HuH-7 (cell line): ENCODE measurements at regions not wholly inside any gene's neighbourhood (a gene's known extent, or its start where the extent isn't known, plus 50 kb on each side); places are given as distances from the start of the nearest gene placed in this dataset.

Experiments used
- DNase-seq: peaks from one replicate; pipeline ENCODE4 v3.0.0; 2011; ENCODE audit warnings: low spot score

DNA sequence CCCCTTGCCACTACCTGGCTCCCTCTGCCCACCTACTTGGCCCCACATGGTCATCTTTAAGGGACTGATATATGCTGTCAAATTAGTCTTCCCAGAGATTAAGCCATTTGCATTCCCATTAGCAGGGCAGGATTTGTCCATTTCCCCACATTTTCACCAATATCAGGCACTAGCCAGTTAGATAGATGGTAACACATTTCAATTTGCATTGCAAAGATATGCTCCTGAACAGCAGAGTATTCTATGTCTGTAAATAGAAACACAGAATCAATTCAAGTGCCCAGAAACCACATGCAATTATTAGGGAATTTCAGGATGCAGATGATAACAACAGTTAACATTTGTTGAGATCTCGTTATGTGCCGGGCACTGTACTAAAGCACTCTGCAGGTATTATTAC lies 92.6 kb upstream of the IL12B start:
- DNase-seq = no peak

DNA sequence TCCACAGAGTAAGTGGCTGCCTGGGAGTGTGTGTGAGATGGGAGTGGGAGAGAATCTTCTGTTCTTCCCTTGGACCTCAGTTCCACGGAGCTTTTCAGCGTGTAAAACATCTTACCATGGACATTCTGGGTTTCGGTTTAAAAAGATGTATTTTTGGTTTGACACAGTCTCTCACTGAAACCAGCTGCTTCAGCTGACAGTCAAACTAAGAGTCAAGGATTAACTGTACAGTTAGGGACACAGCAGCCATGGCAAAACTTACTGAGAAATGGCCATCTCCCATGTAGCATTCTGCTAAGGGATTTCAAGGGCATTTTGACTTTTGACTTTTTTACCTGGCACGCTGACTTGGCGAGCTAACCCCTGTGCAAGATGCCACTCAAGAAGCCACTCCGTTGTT lies 93.8 kb upstream of the IL12B start:
- DNase-seq = no peak

DNA sequence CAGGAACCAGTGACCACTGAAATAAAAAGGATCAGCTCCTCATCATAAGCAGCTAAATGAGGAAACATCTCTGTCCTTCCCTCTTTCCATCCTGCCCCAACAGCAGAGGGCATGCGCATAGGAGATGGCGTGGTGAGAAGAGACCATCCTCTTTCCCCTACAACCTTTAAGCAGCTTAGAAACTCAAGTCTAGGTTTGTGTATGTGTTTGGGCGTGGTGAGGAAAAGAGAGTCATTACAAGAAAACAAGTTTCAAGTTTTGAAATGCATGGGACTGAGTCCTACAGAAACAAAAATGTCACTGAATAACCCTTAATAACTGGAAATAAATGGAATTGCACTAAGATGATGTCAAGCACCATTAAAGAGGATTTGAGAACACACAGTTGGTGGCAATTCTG lies 96.4 kb upstream of the IL12B start:
- DNase-seq = no peak

DNA sequence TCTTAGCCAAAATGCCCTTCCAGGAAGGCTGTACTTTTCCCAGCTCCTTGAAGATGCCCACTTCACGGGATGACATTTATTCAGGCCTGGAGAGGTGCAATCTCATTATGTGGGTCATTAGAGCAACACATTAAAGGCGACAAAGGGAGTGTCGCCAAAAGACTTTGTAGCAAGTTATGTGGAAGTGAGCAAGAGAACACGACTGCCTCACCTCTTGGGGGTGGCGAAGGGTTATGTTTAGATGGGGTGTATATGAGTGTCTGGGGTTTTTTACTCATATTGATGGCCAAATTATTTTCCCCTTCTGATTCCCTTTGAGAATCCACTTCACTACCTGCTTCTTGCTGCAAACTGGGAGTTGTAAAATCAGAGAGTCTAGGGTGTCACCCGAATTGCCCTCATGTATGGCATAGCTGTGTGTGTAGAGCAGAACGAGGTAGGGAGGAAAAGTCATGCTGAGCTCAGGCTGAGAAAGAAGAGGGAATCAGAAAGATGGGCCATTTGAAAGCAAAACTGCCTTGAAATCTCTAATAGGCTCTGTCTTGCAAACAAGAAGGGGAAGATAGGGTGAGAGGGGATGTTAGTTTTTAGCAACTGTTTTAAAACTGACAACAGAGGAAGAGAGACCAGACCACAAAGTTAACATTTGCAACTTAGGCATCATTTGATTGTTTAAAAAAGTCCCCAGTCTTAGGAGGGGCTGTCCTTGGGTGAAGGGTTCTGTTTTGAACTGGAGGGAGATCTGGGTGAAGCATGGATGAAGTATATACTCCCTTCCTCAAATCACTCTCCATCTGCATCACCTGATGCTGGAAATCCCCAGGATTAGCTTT lies 97.1 kb upstream of the IL12B start:
- no peak for DNase-seq

DNA sequence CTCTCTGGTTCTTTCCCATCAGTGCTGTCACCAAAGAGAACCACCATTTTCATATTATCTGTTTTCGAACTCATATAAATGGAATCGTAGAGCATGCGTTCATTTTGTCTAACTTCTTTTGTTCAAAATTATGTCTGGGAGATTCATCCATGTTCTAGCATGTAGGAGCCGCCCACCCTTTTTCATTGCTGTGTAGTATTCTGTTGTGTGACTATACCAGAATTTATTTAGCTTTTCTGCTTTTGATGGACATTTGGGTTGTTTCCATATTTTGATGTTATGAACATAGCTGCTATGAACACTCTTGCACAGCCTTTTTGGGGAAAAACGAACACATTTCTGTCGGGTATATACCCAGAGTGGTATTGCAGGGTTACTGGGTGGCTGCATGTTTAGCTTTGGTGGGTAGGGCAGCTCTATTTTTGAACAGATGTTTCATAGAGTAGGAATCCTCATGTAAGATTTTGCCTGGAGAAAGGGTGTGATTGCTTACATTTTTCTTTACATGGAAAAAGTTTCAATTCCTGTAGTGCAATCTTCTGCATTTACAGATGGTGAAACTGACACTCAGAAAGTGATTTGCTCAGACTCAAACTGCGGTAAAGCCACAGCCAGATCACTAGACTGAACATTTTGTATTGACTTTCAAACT lies 100.2 kb upstream of the IL12B start:
- no peak for DNase-seq

DNA sequence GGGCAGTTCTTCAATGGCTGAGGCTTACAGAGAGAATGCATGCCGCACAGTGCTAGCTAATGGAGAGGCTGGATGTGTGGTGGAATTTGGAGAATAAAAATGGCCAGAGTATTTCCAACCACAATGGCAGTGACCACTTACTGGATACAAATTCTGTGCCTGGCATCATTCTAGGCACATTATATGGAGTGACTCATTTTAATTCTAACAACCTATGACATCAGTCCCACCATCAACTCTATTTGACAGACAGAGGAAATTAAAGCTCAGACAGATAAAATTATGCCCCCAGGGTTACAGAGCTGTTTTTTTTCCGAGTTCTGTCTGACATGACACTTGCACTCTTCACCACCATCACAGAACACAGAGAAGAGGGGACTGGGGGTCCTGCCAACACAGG lies 105.6 kb upstream of the IL12B start:
- DNase-seq = no peak

DNA sequence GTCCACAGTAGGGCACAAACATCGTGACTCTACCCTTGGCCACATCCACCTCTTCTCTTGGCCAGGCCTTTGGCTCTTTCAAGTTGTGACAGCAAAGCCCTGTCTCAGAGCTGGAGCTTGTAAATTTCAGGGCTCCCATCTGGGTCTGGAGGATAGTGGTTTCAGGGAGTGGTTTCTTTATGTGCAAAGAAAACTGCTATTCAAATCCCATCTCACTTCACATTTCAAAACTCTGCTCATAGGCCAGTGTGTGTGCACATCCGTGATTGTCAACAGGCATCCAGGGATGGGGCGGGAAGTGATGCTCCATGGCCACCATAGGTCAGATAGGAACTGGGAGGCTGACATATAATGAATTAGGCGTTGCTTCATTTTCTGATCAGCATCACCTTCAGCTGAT lies 107.8 kb upstream of the IL12B start:
- DNase-seq = no peak

DNA sequence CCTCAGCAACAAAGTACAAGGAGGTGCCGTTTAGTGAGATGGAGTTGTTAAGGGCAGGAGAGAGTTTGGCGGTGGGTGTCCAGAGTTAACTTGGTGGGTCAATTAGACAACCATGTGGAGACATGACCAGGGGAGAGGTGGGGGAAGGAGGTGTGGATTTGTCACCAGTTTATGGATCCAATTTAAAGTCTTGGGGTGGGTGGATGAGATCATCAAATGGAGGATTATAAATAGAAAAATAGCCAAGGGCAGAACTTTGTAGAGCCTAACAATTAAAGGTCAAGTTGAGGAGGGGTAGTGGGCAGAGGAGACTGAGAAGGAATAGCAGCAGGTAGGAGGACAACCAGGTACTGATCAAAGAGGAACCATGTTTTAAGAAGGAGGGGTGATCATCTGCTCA lies 108.7 kb upstream of the IL12B start:
- no peak for DNase-seq

DNA sequence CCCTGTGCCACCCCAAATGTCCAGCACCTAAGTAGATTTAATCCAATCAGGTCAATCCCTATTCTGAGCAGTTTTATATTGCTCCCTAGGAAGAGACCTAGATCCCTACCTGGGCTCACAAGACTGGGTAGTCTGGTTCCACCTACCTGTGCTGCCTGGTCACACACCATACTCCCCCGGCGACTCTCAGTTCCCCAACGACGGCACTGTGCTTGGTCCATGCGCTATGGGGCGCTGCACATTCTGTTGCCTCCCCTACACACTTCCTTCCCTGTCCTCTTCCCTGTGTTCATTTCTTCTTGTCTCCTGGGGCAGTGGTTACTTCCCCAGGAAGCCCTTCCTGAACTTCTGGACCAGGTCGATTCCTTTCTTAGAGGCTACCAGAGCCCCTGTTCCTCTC lies 109.9 kb upstream of the IL12B start:
- DNase-seq = no peak

DNA sequence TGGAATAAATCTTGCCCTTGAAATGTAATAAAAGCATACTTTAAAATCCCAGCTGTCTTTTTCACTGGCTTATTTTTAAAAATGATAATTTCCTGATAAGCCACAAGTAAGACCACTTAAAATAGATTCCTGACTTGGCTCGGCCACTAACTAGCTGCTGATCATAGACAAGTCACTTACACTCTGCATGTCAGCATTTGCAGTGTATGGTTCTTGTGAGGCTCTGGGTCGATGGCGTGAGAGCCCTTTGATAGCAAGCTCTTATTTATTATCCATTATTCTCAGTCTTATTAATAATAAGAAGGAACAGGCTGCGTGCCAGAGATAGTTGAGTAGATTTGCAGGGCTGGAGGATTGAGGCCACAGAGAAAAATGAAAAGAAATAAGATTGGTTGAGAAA lies 110.7 kb upstream of the IL12B start:
- no peak for DNase-seq

DNA sequence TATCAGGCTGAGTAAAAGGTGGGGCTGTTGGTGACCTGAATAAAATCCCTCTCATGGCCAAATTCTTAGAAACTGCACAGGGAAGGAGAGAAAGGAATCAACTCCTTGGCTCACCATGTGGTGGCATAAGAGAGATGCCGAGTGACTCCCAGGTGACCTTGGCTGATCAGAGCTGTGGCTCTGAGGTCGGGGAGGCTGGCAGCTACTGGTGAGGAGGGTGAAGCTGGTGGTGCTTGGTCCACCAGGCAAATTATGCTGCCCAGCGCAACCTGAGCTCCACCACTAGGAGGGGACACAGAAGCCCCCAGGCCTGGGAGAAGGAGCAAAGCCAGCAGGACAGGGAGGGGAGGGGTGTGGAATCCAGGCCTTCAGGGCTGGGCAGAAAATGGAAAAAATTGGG lies 111.2 kb upstream of the IL12B start:
- DNase-seq = peak; percentile 17

DNA sequence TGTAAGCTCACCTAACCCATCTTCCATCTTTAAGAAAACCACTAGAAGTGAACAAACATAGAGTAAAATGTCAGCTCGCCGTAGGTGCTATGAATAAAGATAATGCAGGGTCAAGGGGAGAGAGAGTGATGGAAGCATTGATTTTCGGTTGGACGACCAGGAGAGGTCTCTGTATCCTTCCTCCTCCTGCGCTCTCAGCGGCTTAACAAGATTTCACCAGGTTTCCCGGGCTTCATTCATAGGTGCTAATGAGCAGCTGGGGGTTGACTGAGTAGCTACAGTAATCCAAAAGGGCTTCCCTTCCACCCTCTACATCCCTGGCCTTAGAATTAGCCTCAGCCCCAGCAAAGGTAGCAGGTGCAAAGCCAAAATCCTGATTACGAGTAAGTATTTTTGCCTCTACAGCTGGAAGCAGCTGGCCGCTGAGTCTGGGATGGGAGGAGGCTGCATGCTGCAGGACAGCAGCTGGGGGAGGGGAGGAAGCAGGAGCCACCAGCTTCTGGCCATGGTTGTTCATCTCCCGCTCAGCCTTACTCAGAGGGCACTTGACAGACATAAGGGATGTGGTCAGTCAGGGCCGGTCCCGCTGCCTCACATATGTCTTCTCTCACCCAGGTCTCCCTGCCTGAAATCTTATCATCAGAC lies 112.0 kb upstream of the IL12B start:
- DNase-seq = no peak

DNA sequence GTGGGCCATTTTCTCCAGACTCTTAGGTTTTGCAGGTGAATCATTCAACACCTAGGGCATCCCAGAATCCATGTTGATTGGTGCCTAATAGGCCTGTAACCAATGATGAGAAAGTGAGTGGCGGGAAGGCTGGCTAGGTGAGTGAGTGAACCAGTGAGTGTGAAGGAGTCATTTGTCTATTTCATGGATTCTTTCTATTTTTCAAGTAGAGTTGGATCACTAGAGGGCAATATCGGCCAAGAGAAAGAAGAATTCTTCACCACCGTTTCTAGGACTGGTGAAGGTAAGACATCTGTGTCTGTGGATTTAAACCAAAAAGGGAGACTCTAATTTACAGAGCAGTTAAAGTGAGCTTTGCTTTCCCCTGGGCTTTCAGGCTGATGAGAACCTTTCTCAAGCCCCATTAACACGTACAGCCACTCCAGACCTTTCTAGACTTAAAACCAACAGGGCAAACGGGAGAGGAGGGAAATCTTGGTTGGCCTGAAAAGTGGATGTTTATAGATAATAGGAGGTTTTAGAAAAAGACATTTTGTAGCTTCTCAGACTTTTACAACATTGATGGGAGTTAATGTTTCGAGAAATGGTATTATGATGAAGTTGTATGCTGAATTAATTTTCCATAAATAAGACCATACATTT lies 114.3 kb upstream of the IL12B start:
- DNase-seq = peak; percentile 12

DNA sequence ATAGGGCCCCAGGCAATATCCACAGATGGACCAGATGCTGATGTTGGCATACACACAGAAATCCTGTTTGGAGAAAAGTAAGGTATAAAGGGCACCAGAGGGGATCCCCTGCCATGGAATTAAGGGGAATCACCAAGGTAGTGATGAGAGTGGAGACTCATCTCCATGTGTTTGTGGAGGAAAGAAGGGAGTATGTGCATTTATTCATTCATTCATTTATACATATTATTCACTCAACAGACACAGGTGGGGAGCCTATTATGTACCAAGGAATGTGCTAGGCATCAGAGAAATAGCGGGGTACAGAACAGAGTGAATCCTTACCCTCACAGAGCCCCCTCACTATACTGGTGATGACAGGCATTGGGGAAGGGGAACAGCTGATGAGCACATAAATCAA lies 116.8 kb upstream of the IL12B start:
- DNase-seq = no peak

DNA sequence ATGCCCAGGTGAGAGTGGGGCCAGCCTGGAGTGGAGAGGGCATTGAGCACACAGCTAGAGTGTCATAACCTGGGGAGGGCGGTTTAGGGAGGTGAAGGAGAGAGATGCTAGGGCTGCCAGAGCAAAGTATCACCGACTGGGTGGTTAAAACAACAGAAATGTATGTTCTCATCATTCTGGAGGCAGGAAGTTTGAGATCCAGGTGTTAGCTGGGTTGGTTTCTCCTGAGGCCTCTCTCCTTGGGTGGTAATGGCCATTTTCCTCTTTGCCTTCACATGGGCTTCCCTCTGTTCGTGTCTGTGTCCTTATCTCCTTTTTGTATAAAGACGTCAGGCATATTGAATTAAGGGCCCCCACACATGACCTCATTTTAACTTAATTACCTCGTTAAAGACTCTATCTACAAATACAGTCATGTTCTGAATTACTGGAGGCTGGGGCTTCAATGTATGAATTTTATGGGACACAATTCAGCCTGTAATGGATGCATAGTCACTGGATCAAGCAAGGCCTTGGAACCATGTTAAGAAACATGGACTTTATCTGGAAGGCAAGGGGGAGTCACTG lies 118.6 kb upstream of the IL12B start:
- no peak for DNase-seq

DNA sequence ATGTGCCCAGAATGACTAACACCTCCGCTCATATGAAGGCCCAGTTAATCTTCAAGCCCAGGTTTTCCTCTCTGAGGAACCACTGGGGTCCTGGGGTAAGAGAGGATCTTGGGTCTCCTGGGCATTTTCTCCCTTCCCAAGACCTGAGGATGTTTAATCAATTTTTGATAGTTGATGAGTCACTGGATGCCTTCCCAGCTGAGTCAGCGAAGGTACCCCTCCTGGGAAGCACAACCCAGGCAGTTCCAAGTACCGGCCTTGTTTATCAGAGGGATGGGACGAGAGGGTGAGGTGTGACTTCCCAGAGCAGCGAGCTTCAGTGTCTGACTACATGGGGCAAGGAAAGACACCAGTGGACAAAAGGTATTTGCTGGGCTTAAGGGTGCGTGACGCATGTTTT lies 119.6 kb upstream of the IL12B start:
- no peak for DNase-seq

DNA sequence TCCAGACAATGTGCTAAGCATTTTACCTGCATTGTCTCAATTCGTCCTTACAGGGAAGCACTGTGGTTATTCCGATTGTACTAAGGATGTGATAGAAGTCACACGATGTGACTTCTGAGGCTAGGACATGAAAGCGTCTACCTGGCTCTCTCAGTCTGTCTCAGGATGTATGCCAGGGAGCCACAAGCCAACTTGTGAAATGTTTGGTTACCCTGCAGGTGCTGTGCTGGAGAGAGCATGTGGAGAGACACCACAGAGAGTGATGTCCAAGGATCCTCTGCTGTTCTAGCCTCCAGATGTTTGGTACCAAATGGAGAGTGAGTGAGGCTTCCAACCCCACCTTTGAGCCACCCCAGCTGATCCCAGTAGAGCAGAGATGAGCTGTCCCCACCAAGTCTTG lies 120.1 kb upstream of the IL12B start:
- DNase-seq = no peak

DNA sequence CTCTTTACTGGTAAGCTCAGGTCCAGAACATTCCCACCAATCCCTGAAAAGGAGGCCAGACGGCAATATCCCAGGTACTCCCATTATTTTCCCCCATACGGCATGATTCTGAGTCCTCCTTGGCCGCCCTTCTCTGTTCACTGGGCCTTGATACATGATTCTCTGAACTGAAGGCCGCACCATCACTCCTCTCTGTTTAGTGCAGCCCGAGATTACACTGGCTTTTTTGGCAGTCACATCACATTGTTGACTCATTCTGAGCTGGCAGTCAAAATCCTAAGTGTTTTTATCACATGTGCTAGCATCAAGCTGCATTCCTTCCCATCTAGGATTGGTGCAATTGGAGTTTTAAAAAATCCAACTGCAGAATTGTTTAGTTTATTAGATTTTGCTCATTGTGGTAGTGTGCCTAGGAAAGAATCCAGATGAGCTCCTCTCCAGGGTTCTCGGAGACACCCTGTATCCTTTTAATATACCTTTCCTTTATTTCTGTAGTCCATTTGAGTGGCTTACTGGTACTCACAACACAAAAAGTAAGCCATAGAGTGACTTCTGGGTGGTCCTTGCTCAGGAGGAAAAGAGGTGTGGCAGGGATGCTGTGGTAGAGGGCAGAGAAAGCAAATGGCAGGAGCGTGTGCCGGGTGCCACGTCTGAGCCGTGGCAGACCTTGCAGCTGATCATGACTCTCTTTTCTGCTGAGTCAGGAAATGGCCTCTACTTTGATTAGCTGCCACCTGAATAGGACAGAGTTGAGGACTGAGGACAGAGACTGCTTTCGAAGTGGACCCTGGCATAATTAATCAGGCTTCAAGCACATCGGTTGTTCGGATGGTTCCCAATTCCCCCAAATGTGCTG lies 121.1 kb upstream of the IL12B start:
- DNase-seq = no peak

DNA sequence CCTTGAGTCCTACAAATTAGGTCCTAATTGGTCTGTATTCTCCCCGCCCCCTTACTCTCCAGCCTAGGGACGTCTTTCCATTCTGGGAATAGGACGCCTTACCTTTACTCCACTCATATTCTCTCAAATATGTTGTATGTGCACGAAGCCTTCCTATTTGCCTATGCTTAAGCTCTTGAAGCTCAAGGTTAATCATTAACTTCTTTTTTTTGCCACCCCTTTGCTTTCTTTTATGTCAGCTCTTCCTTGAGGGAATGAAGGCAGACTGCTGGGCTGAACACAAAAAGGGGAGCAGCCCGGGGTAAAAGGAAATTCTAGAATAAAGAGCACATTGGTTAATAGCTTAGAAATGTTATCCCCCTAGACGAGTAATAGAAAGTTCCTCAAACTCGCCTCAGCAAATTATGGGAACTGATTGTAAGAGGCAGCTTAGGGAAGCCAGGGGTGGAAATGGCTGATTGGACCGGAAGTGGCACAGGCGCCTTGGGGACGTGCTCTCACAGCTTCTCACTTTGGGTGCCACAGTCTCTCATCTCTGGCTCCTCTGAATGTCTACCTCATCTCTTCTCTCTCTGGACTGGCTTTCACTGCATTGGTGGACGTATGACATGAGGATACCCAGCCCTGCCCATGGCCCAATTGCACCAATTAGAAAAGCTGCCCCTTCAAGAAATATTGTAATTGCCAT lies 122.3 kb upstream of the IL12B start:
- no peak for DNase-seq

DNA sequence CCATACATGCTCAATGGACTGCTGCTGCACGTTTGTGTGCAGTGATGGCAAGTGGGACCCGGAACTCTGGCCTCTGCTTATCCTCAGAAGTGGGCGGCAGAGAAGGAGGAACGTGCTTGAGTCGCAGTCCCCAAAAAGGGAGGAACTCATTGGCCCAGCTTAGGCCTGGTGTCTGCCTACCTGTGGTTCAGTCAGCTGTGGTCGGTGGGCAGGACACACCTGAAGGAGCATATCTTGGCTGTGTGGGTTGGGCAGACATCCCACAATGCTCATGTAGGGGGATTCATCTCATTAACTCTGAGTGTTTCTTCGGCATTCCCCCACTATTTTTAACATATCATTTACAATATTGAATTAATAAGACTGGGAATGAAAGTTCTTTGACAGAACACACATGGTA lies 122.9 kb upstream of the IL12B start:
- no peak for DNase-seq

DNA sequence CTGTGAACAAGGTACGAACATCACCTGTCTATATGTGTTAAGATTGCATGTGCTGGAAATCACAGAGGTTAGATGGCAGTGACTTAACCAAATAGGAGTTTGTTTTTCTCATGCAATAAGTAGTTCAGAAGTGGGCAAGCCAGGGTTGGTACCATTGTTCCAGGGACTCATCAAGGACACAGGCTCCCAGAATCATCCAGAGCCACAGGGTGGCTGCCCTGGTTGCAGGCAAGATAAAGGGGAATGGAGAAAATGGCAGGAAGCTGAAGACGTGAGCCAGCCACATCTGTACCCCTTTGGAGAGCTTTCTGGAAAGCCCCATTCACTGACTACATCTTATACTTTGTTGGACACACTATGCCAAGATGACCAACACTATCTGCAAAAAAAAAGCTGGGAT lies 126.0 kb upstream of the IL12B start:
- no peak for DNase-seq
